ENCODE measurements at regions not wholly inside any gene's neighbourhood (a gene's known extent, or its start where the extent isn't known, plus 50 kb on each side); places are given as distances from the start of the nearest gene placed in this dataset.
"Not testable (repeated sequence)": the region's sequence is repeated elsewhere in the genome, so short reads cannot be mapped to it uniquely, and the experiment has no call there.

- no peak for TF ChIP-seq POLR2A (IDR thresholded peaks at IDR 0.05)
- TF ChIP-seq CTCF (IDR thresholded peaks at IDR 0.05) = no peak
- no peak for DNase-seq (ENCODE audit: low spot score in 2 of 2)
- WGBS, 2 donors = 80 to 81% methylated on average over 4 of the region's 4 CpGs
- intact Hi-C loops (cut with DNase I; ENCODE audit: low total_unique reads) = no loop called here
- no peak overlapping the region for H3K4me3 ChIP-seq (ENCODE audit: low read depth, poor library complexity, severe bottlenecking)
These were observed 99.6 kb downstream of the ZBTB18 start for GRCh38 chr1:244150665-244151064.

DNA sequence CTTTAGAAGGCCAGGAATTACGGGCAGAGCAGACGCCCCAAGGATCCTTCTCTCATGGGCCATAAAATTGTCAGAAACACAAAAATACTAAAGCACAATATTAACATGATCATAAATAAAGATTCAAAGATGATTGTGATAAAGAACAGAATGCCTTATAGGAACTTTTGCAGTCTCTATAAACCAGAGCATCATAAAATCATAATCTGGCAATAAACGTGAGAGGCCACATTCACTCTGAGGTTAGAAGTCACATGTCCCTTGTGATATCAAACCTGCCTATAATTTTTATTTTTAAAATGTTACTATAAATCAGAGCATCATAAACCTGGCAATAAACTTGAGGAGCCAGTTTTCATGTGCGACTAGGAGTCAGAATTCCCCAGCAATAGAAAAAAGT is 100.5 kb downstream of the ZBTB18 start:
- DNase-seq (ENCODE audit: low spot score in 2 of 2) = no peak
- intact Hi-C loops (cut with DNase I; ENCODE audit: low total_unique reads) = no loop called here
- WGBS, 2 donors = 57 to 59% methylated on average over 4 of the region's 4 CpGs
- no peak overlapping the region for H3K4me3 ChIP-seq (ENCODE audit: low read depth, poor library complexity, severe bottlenecking)
- TF ChIP-seq POLR2A (IDR thresholded peaks at IDR 0.05) (no peak), CTCF (IDR thresholded peaks at IDR 0.05) (no peak)

DNA sequence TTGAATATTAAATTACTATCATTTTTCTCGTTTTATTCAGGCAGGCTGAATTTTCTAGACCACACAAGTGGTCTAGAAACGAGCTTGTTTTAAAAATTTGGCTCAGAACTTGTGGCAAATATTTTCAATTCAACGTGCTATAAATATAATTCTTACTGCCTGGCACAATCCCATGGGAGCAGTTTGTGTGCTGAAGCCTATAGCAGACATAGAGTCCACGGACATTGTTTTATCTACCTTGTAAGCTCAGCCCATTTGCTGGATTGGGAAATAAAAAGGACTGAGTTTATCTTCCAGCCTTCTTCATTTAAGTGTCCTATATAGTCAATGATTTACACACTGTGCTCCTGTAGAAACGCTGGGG is 103.4 kb downstream of the ZBTB18 start:
- 21 to 31% methylated on average over 5 of the region's 5 CpGs for WGBS, 2 donors

DNA sequence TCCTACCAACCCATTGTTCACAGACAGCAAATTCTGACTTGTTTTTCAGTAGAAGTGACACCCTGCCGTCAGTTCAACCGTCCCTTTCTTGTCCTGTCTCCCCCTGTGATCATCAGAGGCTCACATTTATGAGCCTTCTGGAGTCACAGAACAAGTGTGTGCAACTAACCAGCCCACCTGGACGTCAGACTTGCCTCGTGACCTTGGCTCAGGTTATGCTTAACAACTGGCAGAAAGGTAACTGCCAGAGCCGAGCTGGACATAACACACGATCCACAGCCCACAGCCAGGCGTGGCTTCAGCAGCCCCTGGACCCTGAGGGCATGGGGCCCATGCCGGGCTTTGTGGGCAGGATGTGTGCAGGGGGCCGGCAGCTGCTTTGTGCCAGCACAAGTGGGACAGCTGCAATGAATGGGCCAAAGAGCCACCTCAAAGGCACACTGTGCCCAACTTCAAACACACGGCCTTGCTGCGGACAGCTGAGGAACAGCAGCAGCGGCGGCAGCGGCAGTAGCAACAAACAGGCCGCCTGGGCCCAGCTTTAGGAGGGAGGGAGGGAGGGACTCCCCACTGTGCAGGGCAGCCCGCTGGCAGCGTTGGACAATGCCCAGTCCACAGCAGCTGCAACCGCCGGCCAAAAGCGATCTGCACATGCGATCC is 103.9 kb downstream of the ZBTB18 start:
- H3K4me3 ChIP-seq (ENCODE audit: low read depth, poor library complexity, severe bottlenecking) = no peak overlapping the region
- no peak for DNase-seq (ENCODE audit: low spot score in 2 of 2)
- WGBS, 2 donors = 69 to 79% methylated on average over 11 to 19 of the region's 21 CpGs
- TF ChIP-seq POLR2A (IDR thresholded peaks at IDR 0.05) (no peak), CTCF (IDR thresholded peaks at IDR 0.05) (no peak)
- intact Hi-C loops (cut with DNase I; ENCODE audit: low total_unique reads) = no loop called here

More for the DNA sequence above, 103.4 kb downstream of the ZBTB18 start:
- TF ChIP-seq CTCF (IDR thresholded peaks at IDR 0.05) = no peak
- no peak for TF ChIP-seq POLR2A (IDR thresholded peaks at IDR 0.05)
- DNase-seq (ENCODE audit: low spot score in 2 of 2) = no peak
- intact Hi-C loops (cut with DNase I; ENCODE audit: low total_unique reads) = no loop called here
- H3K4me3 ChIP-seq (ENCODE audit: low read depth, poor library complexity, severe bottlenecking) = no peak overlapping the region

DNA sequence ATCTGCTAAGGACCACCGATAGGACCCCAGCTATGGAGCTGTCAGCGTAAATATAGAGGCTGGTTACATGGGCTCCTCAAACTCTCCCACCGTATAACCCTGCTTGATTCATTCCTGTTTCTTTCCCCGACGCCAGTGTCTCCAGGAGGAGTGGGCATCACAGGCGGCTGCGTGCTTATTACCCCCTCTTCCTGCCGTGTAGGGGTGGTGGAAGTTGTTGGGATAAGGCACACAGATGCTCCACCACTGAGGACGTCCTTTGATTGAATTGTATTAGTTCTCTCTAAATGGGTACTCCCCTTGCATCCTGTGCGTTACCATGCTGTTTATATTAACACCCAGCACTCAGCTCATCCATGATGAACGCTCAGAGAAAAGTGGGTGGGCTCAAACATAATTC is 104.6 kb downstream of the ZBTB18 start:
- DNase-seq (ENCODE audit: low spot score in 2 of 2) = no peak
- TF ChIP-seq POLR2A (IDR thresholded peaks at IDR 0.05) = no peak
- TF ChIP-seq CTCF (IDR thresholded peaks at IDR 0.05) = no peak
- no peak overlapping the region for H3K4me3 ChIP-seq (ENCODE audit: low read depth, poor library complexity, severe bottlenecking)
- WGBS, 2 donors = 82% methylated on average over 11 of the region's 11 CpGs
- intact Hi-C loops (cut with DNase I; ENCODE audit: low total_unique reads) = no loop called here

DNA sequence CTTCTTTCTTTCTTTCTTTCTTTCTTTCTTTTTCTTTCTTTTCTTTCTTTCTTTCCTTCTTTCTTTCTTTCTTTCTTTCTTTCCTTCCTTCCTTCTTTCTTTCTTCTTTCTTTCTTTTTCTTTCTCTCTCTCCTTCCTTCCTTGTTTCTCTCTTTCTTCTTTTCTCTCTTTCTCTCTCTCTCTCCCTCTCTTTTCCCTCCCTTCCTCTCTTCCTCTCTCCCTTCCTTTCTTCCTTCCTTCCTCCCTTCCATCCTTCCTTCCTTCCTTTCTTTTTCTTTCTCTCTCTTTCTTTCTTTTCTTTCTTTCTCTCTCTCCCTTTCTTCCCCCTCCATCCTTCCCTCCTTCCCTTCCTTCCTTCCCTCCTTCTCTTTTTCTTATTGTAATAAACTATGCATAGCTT is 105.5 kb downstream of the ZBTB18 start:
- DNase-seq (ENCODE audit: low spot score in 2 of 2); intact Hi-C loops (cut with DNase I; ENCODE audit: low total_unique reads); H3K4me3 ChIP-seq (ENCODE audit: low read depth, poor library complexity, severe bottlenecking): not testable (repeated sequence)

All from lower leg skin (tissue), 4 donors.